ENCODE measurements at regions not wholly inside any gene's neighbourhood (a gene's known extent, or its start where the extent isn't known, plus 50 kb on each side); places are given as distances from the start of the nearest gene placed in this dataset.

GRCh38 chr5:54743997-54744788, 226.6 kb downstream of the SNX18 start:
- peak; percentile 23 to 24 for DNase-seq (ENCODE audit: low read depth in 2 of 2)

DNA sequence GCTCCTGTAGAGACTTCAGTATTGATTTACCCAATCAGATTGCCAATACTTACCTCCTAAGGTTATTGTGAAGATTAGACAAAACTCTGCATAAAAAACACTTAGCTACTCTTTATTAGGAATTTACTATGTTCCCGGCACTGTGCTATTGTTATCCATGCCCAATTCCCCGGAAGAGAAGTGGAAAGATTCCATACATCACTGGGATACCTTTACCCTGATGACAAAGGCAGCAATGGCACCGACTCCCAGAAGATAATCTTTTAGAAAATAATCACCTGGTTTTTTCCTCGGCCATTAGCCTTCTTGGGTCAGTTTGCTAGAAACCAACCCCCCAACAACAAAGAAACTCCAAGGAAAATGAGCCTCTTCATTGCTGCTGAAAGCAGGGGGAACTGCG, 226.0 kb downstream of the SNX18 start:
- DNase-seq (ENCODE audit: low read depth in 2 of 2) = no peak

DNA sequence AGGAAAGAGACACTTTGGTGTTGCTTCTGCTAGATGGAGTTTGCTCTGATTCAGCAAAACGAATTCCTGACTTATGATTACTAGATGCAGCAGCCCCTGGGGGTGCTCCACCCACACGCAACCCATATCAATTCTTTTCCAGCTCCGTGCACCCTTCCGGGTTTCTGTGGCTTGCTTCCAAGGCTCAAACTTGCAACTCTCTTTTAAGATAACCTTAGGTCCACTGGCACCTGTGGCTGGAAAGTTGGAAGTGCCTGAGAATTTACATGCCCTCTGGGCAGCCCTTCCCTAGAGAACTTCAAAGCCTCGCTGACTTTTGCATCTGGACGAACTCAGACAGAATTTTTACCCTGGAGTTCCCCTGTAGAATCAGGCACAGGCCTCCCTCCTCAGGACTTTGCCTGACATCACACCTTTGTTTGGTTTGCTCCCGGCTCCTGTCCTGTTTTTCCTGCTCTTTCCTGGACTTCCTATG, 224.9 kb downstream of the SNX18 start:
- no peak for DNase-seq (ENCODE audit: low read depth in 2 of 2)

- no peak for DNase-seq (ENCODE audit: low read depth in 2 of 2)
These were observed 224.2 kb downstream of the SNX18 start for GRCh38 chr5:54741711-54742110.

DNA sequence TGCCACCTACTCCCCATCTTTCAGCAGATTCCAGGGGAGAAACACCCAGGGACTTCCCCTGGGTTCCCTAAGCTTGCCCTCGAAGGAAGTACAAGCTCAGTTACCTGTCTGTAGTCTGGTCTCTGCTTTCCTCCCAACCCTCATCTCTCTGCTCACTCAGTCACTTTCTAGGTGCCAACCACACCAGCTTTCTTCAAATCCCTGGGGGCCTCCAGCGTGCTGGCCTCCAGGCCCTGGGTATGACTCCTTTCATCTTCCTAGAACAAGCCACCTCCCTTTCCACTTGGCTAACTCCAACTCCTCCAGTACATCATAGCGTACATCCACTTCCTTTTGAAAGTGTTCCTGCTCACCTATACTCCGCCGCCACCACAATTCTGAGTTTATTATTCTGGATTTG, 222.6 kb downstream of the SNX18 start:
- no peak for DNase-seq (ENCODE audit: low read depth in 2 of 2)

GRCh38 chr5:54739371-54739770, 221.8 kb downstream of the SNX18 start:
- no peak for DNase-seq (ENCODE audit: low read depth in 2 of 2)

DNA sequence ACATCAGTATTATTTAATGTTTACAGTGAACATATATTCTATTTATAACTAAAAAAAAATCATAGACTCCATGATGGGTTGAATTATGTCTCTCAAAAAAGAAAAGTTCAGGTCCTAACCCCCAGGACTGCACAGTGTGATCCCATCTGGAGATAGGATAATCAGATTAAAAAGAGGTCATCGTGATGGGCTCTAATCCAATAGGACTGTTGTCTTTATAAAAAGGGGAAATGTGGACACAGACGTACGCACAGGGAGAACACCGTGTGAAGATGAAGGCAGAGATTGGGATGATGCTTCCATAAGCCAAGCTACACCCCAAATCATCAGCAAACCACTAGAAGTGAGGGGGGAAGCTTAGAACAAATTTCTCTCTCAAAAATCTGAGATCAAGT, 221.4 kb downstream of the SNX18 start:
- DNase-seq (ENCODE audit: low read depth in 2 of 2) = no peak

- no peak for DNase-seq (ENCODE audit: low read depth in 2 of 2)
These were observed 220.8 kb downstream of the SNX18 start for GRCh38 chr5:54738118-54738972.

GRCh38 chr5:54736003-54736797, 218.6 kb downstream of the SNX18 start:
- no peak for DNase-seq (ENCODE audit: low read depth in 2 of 2)

DNA sequence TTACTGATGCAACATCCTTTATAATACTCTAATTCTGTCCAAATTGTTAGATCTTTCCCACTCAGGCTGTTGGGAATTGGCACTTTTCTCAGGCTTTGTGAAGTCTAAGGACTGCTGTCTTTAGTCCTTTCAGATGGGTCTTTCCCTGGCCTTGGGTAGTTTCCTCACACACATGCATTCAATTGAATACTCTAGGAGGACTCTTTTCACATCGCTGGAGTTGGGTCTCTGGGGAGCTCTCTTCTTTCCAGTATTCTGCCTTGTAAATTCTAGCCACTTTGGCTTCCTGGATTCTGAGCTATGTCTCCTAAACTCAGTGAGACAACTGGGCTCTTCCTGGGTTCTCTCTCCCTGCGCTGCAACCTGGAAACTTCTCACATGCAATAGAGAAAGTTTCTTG, 215.5 kb downstream of the SNX18 start:
- DNase-seq (ENCODE audit: low read depth in 2 of 2) = no peak

DNA sequence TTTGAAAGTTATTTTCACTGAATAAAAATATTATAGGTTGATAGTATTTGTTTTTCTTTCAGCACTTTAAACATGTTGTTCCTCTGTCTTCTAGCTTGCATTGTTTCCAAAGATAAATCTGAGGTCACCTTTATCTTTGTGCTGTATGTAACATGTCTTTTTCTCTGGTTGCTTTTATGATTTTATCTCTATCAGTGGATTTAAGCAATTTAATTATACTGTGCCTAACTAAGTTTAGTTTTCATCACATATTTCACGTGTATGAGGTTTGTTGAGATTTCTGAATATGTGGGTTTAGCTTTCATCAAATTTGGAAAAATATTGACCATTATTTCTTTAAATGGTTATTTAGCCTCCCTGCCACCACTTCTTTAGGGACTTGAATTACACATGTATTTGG, 214.5 kb downstream of the SNX18 start:
- no peak for DNase-seq (ENCODE audit: low read depth in 2 of 2)

- DNase-seq (ENCODE audit: low read depth in 2 of 2) = no peak
These were observed 211.0 kb downstream of the SNX18 start for GRCh38 chr5:54728588-54728915.

DNA sequence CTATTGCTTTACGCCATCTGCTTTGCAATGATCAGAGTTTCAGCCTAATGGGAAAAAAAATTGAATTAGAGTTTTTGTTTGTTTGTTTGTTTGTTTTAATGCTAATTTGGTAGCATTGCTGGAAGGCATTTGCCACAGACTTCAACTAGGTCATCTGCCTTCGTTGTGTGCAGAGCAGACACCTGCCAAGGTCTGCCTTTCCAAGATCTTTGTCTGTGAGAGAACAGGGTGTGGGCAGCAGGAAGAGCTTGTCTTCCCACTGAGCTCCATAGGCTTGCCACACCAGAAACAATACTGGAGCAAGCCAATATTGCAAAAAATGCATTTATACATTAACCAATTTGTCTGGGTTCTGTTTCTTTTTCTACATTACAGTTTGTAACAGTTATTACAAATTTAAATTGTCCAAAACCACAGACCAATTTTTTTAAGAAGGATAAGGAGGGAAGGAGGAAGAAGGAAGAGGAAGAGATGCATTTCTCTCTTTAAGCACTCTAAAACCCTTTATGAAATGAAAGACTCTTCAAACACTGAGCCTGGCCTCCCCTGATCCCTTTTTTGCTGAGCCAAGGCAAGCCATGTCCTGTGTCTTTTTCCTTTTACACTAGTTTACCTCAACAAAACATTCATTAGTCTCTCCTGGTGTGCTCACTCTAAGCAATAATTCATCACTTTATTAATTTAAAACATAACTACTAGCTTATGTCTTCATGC, 210.5 kb downstream of the SNX18 start:
- no peak for DNase-seq (ENCODE audit: low read depth in 2 of 2)

DNA sequence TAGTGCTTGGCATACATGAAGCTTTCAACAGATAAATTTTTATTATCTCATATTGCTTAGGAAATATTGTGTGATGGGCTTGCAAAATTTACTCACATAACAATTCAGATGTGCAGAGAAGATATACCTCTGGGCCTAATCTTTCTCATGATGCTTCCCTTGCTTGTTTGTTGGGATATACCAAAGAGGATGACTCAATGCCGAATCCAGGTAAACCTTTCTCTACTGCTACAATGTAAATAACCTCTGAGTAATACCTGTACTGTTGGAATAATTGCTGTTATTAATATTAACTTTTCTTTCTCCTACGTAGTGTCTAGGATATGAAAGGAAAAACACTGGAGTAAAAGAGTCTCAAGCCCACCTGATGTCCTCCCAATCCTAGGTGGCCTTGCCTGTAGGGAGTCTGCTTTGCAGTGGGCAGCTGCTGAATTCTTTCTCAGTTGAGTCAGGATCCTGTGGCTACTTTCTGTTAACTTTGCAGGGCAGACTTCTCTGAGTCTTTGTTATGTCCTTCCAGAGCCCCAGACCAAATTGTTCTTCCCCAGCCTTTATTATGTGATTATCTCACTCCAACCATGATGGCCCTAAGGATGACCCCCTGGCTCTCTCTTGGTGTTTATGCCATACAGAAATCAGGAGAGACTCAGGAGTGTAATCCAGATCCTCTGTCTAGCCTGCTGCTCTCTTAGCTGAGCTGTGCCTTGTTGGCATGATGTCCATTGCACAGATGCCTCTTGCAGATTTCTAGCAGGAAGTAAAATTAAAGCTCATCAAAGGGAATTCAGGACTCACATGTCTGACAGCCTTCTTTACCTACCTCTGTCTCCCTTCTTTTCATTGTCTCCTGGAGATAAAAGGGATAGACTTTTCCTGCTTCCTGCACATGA, 208.1 kb downstream of the SNX18 start:
- no peak for DNase-seq (ENCODE audit: low read depth in 2 of 2)

GRCh38 chr5:54722846-54723433, 205.4 kb downstream of the SNX18 start:
- no peak for DNase-seq (ENCODE audit: low read depth in 2 of 2)

DNA sequence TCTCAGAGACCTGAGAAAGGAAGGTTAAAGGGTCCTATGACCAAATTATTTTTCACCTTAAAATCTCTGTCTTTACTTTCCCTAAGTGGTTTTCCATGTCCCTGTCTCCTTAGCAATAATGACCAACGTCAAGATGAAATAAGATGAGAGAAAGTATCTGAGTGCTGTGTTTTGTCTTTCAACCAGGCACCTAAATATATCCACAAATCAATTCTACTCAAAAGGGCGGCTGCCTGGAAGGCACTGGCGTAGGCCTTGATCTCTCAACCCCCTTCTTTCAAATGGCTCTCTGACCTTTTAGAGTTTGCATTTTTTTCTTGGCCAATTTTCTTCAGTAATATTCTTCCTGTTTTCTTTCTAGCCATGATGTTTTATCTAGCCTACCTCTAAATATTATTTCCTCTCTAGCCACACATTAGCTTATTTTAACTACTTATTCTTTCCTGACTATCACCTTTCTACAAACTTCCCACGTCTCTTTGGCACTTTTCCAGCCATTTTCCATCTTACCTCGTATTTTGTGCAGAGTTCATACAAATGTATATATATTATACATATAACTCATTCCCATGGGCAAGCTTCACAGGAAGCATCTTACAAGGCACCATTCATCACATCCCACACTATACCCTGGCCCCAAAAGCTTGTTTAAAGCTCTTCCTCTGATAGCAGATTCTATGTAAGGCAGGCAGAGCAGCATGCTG, 204.5 kb downstream of the SNX18 start:
- no peak for DNase-seq (ENCODE audit: low read depth in 2 of 2)

- DNase-seq (ENCODE audit: low read depth in 2 of 2) = no peak
These were observed 203.6 kb downstream of the SNX18 start for GRCh38 chr5:54721116-54721515.

DNA sequence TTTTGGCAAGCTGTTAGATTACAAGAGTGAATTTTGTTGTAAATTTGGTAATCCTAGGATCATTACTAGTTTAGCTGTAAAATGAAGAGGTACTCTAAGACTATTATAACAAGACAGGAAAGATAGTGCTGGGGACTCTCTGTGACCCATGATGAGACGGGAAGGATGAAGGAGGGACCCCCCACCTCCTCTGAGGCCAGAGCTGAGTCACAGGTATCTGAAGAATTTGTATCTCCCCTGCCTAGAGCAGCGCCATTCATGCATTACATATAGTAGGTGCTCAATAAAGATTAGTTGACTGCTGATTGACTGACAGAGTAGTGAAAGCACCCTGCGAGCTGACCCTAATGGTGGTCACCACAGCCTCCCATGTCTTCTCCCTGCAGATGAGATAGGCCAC, 202.8 kb downstream of the SNX18 start:
- no peak for DNase-seq (ENCODE audit: low read depth in 2 of 2)
